ENCODE measurements at regions not wholly inside any gene's neighbourhood (a gene's known extent, or its start where the extent isn't known, plus 50 kb on each side); places are given as distances from the start of the nearest gene placed in this dataset.

- CTCF ChIA-PET = no interaction called here
- H3K27ac ChIP-seq = no peak overlapping the region
- no peak for DNase-seq (ENCODE audit: low spot score)
- POLR2A ChIA-PET (ENCODE audit: low non-redundant PET) = no interaction called here
- no peak for TF ChIP-seq CTCF (conservative IDR thresholded peaks at IDR 0.05; ENCODE audit: low read depth)
These were observed 269.1 kb downstream of the MTRR start for GRCh38 chr5:8137941-8138550.

GRCh38 chr5:8138884-8139283 is 269.9 kb downstream of the MTRR start:
- ChIA-PET POLR2A (ENCODE audit: low non-redundant PET) (no interaction called here), CTCF (no interaction called here)
- no peak for DNase-seq (ENCODE audit: low spot score)
- no peak overlapping the region for H3K27ac ChIP-seq
- no peak for TF ChIP-seq CTCF (conservative IDR thresholded peaks at IDR 0.05; ENCODE audit: low read depth)

GRCh38 chr5:8150791-8151190 is 281.8 kb downstream of the MTRR start:
- POLR2A ChIA-PET (ENCODE audit: low non-redundant PET) = no interaction called here
- TF ChIP-seq CTCF (conservative IDR thresholded peaks at IDR 0.05; ENCODE audit: low read depth) = no peak
- CTCF ChIA-PET = no interaction called here
- no peak overlapping the region for H3K27ac ChIP-seq
- DNase-seq (ENCODE audit: low spot score) = no peak

GRCh38 chr5:8156706-8157105 is 287.8 kb downstream of the MTRR start:
- no peak overlapping the region for H3K27ac ChIP-seq
- TF ChIP-seq CTCF (conservative IDR thresholded peaks at IDR 0.05; ENCODE audit: low read depth) = no peak

GRCh38 chr5:8157320-8157822 is 288.4 kb downstream of the MTRR start:
- DNase-seq (ENCODE audit: low spot score) = no peak
- ChIA-PET POLR2A (ENCODE audit: low non-redundant PET) (no interaction called here), CTCF (no interaction called here)
- TF ChIP-seq CTCF (conservative IDR thresholded peaks at IDR 0.05; ENCODE audit: low read depth) = no peak
- H3K27ac ChIP-seq = no peak overlapping the region

More at GRCh38 chr5:8156706-8157105, 287.8 kb downstream of the MTRR start:
- no peak for DNase-seq (ENCODE audit: low spot score)
- POLR2A ChIA-PET (ENCODE audit: low non-redundant PET) = no interaction called here
- CTCF ChIA-PET = no interaction called here

GRCh38 chr5:8176101-8176693 is 307.2 kb downstream of the MTRR start:
- POLR2A ChIA-PET (ENCODE audit: low non-redundant PET) = no interaction called here
- TF ChIP-seq CTCF (conservative IDR thresholded peaks at IDR 0.05; ENCODE audit: low read depth) = no peak

More at GRCh38 chr5:8176101-8176693, 307.2 kb downstream of the MTRR start:
- CTCF ChIA-PET = no interaction called here
- no peak overlapping the region for H3K27ac ChIP-seq
- DNase-seq (ENCODE audit: low spot score) = no peak
